GM12891 (cell line): ENCODE measurements at regions not wholly inside any gene's neighbourhood (a gene's known extent, or its start where the extent isn't known, plus 50 kb on each side); places are given as distances from the start of the nearest gene placed in this dataset.

ENCODE experiments used
- PAX5 ChIP-seq: IDR thresholded peaks from 2 replicates; pipeline ENCODE4 v1.6.1; 2011; ENCODE audit warnings: low read length, moderate library complexity, mild to moderate bottlenecking; ENCODE audit not compliant: insufficient read depth, severe bottlenecking
- POLR2A ChIP-seq: IDR thresholded peaks from 2 replicates; pipeline ENCODE4 v1.6.1; 2011; ENCODE audit warnings: low read depth, low read length, control low read depth
- POLR2AphosphoS5 ChIP-seq: IDR thresholded peaks from 2 replicates; pipeline ENCODE4 v1.6.1; 2011; ENCODE audit warnings: low read depth, low read length, control low read depth
- POU2F2 ChIP-seq: IDR thresholded peaks from 2 replicates; pipeline ENCODE4 v1.6.1; 2011; ENCODE audit warnings: low read depth, mild to moderate bottlenecking, control low read depth, low read length, moderate library complexity
- SPI1 ChIP-seq: IDR thresholded peaks from 2 replicates; pipeline ENCODE4 v1.6.1; 2011; ENCODE audit warnings: low read depth, low read length, control low read depth
- TAF1 ChIP-seq: IDR thresholded peaks from 2 replicates; pipeline ENCODE4 v1.6.1; 2011; ENCODE audit warnings: low read depth, low read length, control low read depth

GRCh38 chr14:54310851-54311228 lies 86.0 kb upstream of the CDKN3 start:
- TF ChIP-seq POLR2A (no peak), SPI1 (no peak), TAF1 (no peak), POLR2AphosphoS5 (no peak), POU2F2 (no peak), PAX5 (no peak)
